ENCODE measurements at regions not wholly inside any gene's neighbourhood (a gene's known extent, or its start where the extent isn't known, plus 50 kb on each side); places are given as distances from the start of the nearest gene placed in this dataset.

DNA sequence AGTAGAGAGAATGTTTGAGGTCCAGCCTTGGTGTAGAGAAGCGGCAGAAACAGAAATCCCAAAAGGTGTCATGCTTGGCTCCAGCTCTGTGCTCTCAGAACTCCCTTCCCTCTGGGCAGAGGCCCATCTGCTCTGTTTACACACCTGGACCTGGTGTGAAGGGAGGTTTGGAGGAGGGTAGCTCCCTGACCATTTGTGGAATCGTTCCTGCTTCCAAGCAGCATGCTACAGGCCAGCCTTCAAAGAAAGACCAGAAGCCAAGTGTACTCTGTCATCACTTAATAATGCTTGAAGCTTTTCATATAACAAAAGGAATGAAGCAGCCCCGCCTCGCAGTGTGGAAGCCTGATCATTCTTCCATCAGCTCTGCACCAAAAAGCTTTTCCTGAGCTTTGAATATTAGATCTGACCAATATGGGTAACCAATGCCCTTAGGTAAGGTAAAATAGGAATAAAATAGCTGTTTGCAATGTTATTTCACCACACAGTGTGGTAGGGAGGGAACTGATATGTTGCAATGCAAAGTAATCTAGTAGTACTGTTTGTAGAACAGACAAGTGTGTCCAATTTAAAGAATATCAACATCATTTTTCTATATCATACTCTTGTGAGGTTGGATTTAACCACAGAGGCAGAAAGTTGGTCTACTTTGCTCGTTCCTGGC, 63.3 kb downstream of the ZIC5 start:
- TF ChIP-seq, protein P1, sequence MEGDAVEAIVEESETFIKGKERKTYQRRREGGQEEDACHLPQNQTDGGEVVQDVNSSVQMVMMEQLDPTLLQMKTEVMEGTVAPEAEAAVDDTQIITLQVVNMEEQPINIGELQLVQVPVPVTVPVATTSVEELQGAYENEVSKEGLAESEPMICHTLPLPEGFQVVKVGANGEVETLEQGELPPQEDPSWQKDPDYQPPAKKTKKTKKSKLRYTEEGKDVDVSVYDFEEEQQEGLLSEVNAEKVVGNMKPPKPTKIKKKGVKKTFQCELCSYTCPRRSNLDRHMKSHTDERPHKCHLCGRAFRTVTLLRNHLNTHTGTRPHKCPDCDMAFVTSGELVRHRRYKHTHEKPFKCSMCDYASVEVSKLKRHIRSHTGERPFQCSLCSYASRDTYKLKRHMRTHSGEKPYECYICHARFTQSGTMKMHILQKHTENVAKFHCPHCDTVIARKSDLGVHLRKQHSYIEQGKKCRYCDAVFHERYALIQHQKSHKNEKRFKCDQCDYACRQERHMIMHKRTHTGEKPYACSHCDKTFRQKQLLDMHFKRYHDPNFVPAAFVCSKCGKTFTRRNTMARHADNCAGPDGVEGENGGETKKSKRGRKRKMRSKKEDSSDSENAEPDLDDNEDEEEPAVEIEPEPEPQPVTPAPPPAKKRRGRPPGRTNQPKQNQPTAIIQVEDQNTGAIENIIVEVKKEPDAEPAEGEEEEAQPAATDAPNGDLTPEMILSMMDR (IDR thresholded peaks at IDR 0.05; ENCODE audit: low read depth, low read length), result no peak
- TF ChIP-seq EZH2phosphoT487 (IDR thresholded peaks at IDR 0.05; ENCODE audit: low read depth), result no peak
